ENCODE measurements at regions not wholly inside any gene's neighbourhood (a gene's known extent, or its start where the extent isn't known, plus 50 kb on each side); places are given as distances from the start of the nearest gene placed in this dataset.

DNA sequence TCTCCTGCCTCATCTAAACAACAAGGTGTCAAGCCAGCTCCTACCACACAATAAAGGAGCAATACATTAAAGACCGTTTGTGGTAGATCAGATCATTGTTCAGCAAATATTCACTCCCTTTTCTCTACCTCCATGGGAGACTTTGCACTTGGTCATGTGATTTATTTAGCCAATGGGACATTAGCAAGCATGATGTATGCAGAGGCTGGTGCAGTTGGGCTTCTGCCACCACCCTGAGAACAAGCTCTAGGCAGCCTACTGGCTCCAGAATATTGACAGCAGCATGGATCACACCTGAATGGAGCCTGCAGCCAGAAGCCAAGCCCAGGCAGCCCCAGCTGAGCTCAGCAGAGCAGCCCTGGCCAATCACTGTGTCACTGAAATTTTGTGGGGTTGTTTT lies 99.4 kb upstream of the UBE2E2 start:
- H3K27ac ChIP-seq = no peak overlapping the region
- TF ChIP-seq CTCF (IDR thresholded peaks at IDR 0.05) (no peak), ZFX (IDR thresholded peaks at IDR 0.05; ENCODE audit: borderline replicate concordance) (no peak)

DNA sequence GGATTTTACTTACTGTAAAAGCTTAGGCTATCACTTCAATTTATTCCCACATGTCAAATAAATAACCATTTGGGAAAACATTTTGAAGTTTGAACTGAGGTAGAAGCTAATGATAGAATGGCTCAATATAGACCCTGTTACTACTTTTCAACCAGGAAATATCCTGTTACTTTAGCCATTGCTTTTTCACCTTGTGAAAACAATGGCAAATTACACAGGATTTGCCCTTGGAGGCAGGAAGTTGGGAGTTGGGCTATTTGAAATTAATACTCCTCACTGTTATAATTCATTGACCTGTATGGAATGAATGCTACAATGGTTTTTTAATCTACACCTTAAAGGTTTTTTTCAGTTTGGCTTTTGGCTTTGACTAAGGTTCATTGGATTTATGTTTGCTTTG lies 98.1 kb upstream of the UBE2E2 start:
- no peak for TF ChIP-seq ZFX (IDR thresholded peaks at IDR 0.05; ENCODE audit: borderline replicate concordance)
- no peak for TF ChIP-seq CTCF (IDR thresholded peaks at IDR 0.05)

DNA sequence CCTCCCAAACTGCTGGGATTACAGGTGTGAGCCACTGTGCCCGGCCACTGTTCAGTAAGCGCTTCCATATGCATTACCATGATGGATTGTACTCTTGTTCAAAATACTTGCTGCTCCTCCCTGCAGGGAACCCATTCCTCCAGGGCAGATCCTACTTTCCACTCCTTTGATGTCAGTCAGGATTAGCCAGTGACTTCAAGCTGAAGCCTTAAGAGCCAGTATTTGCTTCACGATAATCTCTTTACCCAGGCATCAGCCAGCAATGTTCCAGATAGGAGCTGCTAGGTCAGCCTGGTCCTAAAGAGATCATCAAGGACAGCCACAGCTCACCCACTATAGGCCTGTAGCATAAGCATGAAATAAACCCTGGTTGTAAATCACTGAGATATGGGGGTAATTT lies 96.5 kb upstream of the UBE2E2 start:
- TF ChIP-seq CTCF (IDR thresholded peaks at IDR 0.05) (no peak), ZFX (IDR thresholded peaks at IDR 0.05; ENCODE audit: borderline replicate concordance) (no peak)
- H3K27ac ChIP-seq = no peak overlapping the region

More for the DNA sequence above, 98.1 kb upstream of the UBE2E2 start:
- H3K27ac ChIP-seq = no peak overlapping the region

DNA sequence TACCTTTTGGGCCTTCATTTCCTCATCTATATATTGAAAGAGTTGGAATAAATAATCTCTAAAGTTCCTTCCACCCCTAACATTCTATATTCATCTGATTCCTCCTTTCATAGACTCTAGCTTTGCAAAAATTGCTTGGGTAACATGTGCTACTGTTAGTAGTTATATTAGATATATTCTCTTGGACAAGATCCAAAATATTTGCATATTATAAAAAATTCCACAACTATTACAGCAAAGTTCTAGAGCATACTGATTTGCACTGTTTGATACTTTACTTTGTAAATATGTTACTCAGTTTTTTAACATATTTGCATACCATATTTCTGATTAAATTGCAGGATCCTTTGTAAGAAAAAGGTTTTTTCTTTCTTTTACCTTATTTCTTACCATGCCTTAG lies 95.9 kb upstream of the UBE2E2 start:
- H3K27ac ChIP-seq = no peak overlapping the region
- TF ChIP-seq CTCF (IDR thresholded peaks at IDR 0.05) (no peak), ZFX (IDR thresholded peaks at IDR 0.05; ENCODE audit: borderline replicate concordance) (no peak)

- TF ChIP-seq CTCF (IDR thresholded peaks at IDR 0.05) (no peak), ZFX (IDR thresholded peaks at IDR 0.05; ENCODE audit: borderline replicate concordance) (no peak)
Measured at GRCh38 chr3:23108451-23109057, 94.6 kb upstream of the UBE2E2 start.

GRCh38 chr3:23111286-23111685 lies 91.8 kb upstream of the UBE2E2 start:
- H3K27ac ChIP-seq = no peak overlapping the region
- TF ChIP-seq ZFX (IDR thresholded peaks at IDR 0.05; ENCODE audit: borderline replicate concordance) (no peak), CTCF (IDR thresholded peaks at IDR 0.05) (no peak)

More at GRCh38 chr3:23108451-23109057, 94.6 kb upstream of the UBE2E2 start:
- H3K27ac ChIP-seq = no peak overlapping the region

DNA sequence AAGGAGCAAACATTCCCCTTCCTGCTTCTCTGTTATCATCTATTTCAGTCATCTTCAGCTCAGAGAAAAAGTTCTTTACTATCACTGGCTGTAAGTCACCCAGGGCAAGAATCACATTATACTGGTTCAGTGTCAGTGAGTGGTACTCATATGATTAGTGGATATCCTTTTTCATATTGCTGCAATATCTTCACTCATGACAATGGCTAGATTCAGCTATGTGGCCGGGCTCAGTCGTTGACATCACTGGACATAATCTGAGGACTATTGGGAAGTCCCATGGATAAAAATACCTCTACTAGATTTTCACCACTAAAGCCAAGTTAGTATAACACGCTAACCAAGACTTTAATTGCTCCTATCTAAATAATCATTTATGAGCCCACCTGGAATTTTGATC lies 91.3 kb upstream of the UBE2E2 start:
- H3K27ac ChIP-seq = no peak overlapping the region
- TF ChIP-seq ZFX (IDR thresholded peaks at IDR 0.05; ENCODE audit: borderline replicate concordance) (no peak), CTCF (IDR thresholded peaks at IDR 0.05) (no peak)

All from 22Rv1 (cell line).